BJ (cell line): ENCODE measurements at regions not wholly inside any gene's neighbourhood (a gene's known extent, or its start where the extent isn't known, plus 50 kb on each side); places are given as distances from the start of the nearest gene placed in this dataset.
A peak's percentile ranks its signal among the peaks of the same experiment; 100 is the strongest.

Source experiments
- CTCF ChIA-PET: fragments of 350-600 bp; formaldehyde crosslinking; extraction: SDS; loops from one replicate; lab custom pipeline; 2021; ENCODE audit warnings: antibody characterized with exemption, inconsistent platforms; lab: Yijun Ruan, JAX
- POLR2A ChIA-PET: fragments of 300-600 bp; sonication (Branson Sonifier 250); formaldehyde crosslinking; extraction: SDS; loops from one replicate; lab custom pipeline; 2021; ENCODE audit warnings: antibody characterized with exemption; lab: Charles Lee
- DNase-seq: peaks from one replicate; pipeline ENCODE4 v3.0.0-alpha.2; 2011; ENCODE audit warnings: low read depth
- H3K27me3 ChIP-seq: 2 replicates; pipeline ENCODE4 v1.6.0; 2011; ENCODE audit warnings: low read length; ENCODE audit not compliant: control insufficient read depth, insufficient read depth
- H3K36me3 ChIP-seq: 2 replicates; pipeline ENCODE4 v1.5.1; 2011; ENCODE audit warnings: low read length; ENCODE audit not compliant: control insufficient read depth, insufficient read depth
- H3K4me3 ChIP-seq: 2 replicates; pipeline ENCODE4 v1.5.1; 2011; ENCODE audit warnings: low read depth, mild to moderate bottlenecking, control low read depth, low read length
- CTCF ChIP-seq: IDR thresholded peaks from 2 replicates; pipeline ENCODE4 v1.5.1; 2011; ENCODE audit warnings: low read depth, mild to moderate bottlenecking, control low read depth, inconsistent platforms, low read length, moderate library complexity; ENCODE audit not compliant: insufficient read depth

DNA sequence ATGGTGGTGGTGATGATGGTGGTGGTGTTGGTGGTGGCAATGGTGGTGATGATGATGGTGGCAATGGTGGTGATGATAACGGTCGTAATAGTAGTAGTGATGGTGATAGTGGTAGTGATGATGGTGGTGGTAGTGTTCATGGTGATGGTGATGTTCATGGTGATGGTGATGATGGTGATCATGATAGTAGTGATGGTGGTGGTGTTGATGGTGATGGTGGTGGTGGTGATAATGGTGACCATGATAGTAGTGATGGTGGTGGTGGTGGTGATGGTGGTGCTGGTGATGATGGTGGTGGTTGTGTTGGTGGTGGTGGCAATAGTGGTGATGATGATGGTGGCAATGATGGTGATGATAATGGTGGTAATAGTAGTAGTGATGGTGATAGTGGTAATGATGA is 68.0 kb downstream of the SOX9 start:
- H3K4me3 ChIP-seq = no peak overlapping the region
- 0 out of 2 replicates have a peak, but pooled peaks cover 1% of the 10 kb centered on the region for H3K27me3 ChIP-seq
- ChIA-PET CTCF (no interaction called here), POLR2A (no interaction called here)
- no peak for TF ChIP-seq CTCF
- no peak for DNase-seq
- H3K36me3 ChIP-seq = no peaks in the 10 kb centered on the region

GRCh38 chr17:72189768-72190593 is 69.2 kb downstream of the SOX9 start:
- POLR2A ChIA-PET = no interaction called here
- 0 out of 2 replicates have a peak, but pooled peaks cover 1% of the 10 kb centered on the region for H3K27me3 ChIP-seq
- DNase-seq = no peak
- H3K4me3 ChIP-seq = no peak overlapping the region
- H3K36me3 ChIP-seq = no peaks in the 10 kb centered on the region
- CTCF ChIA-PET = interaction anchor here (1.2 kb wide), 1 partner anchor 18 kb away, joined by 3 read pairs; no protein-coding TSS in a partner anchor
- no peak for TF ChIP-seq CTCF

DNA sequence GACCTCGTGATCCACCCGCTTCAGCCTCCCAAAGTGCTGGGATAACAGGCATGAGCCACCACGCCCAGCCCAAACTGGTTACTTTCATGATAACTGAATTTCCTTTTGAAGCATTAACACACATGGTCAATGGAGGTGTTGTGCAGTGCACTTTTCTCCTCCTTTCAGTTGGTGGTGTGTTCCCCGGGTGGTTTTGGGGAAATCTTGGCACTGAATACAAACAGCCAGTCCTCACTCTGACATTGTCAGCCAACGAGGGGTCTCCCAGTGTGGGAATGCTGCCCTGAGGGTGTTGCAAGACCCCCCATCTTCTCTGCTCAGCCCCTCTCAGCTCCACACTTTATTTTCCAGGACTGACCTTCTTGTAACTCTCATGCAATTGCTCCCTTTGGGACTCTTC is 70.5 kb downstream of the SOX9 start:
- ChIA-PET CTCF (no interaction called here), POLR2A (no interaction called here)
- H3K27me3 ChIP-seq = no peaks in the 10 kb centered on the region
- no peaks in the 10 kb centered on the region for H3K36me3 ChIP-seq
- TF ChIP-seq CTCF = no peak
- DNase-seq = no peak
- H3K4me3 ChIP-seq = no peak overlapping the region

DNA sequence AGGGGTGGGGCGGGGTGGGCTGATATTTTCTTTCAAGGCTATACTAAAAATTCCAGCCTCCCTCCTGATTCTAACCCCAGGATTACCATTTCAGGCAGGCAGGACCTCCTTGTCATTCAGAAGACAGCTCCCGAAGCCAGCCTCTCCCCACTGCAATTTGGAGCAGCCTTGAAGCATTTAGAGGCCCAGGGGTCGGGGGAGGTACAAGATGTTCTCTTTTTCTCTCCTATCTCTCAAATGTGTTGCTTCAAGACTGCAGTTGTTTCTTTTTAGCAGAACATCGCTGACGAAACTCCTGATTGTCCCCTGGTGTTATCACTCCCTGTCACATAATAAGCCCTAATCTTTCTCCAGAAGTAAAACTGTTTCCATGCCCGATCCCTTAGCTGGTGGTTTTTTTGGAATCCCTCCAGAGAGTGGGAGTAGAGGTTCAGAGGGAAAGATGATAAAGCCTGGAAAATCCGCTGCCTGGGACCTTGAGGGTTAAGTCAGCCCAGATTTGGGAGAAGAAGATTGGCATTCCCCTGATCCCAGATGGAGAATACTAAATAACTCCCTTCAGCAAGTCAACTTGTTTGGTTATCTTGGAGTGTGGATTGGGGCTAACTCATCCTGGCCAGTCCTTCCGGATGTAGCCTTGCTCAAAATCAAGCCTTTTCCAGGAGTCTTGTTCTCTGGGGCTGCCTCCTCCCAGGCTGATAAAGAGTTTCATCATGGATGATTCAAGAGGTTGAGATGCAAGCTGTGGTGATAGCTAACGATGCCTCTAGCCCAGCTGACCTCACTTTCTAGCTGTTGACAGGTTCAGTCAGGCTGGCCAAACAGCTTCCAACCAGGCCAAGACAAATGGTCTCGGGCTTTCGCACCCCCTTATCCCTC is 71.3 kb downstream of the SOX9 start:
- Histone ChIP-seq H3K36me3 (no peaks in the 10 kb centered on the region), H3K4me3 (no peak overlapping the region), H3K27me3 (no peaks in the 10 kb centered on the region)
- peak; percentile 34 for DNase-seq
- TF ChIP-seq CTCF = no peak
- ChIA-PET CTCF (no interaction called here), POLR2A (no interaction called here)

GRCh38 chr17:72192800-72193192 is 72.0 kb downstream of the SOX9 start:
- ChIA-PET POLR2A (no interaction called here), CTCF (no interaction called here)
- TF ChIP-seq CTCF = no peak
- no peak for DNase-seq
- no peaks in the 10 kb centered on the region for H3K27me3 ChIP-seq
- no peaks in the 10 kb centered on the region for H3K36me3 ChIP-seq
- no peak overlapping the region for H3K4me3 ChIP-seq
